K562 (cell line): ENCODE measurements at regions not wholly inside any gene's neighbourhood (a gene's known extent, or its start where the extent isn't known, plus 50 kb on each side); places are given as distances from the start of the nearest gene placed in this dataset.

Experiments
- ATAC-seq: fragments of 200-7000 bp; cut with Tn5 transposase; 3 replicates; pipeline ENCODE4 v1.9.1; 2020; ENCODE audit warnings: moderate library complexity
- BruUV-seq: library from RNA; stranded (reverse); fragments of 400-500 nt; replicated peaks from 2 replicates; lab custom pipeline; 2021; lab: Mats Ljungman, UMichigan
- CTCF ChIA-PET: fragments of 300-600 bp; formaldehyde crosslinking; extraction: SDS; loops from one replicate; lab custom pipeline; 2021; ENCODE audit warnings: low intra/inter-chr PET ratio; lab: Yijun Ruan, JAX
- POLR2A ChIA-PET: fragments of 300-600, 350-650 bp; sonication (Branson Sonifier 250); formaldehyde crosslinking; extraction: SDS; loops from one replicate; lab custom pipeline; 2021; ENCODE audit warnings: antibody characterized with exemption, inconsistent platforms; lab: Yijun Ruan, JAX
- DNase-seq, 4 experiments: peaks; one replicate each; pipeline versions ENCODE4 v3.0.0 to v3.0.0-alpha.2; 2011 to 2018; ENCODE audit warnings: low spot score in 3 of 4, mixed read lengths in 3 of 4; ENCODE audit errors: extremely low read depth in 1 of 4
- FAIRE-seq: peaks from 2 replicates; lab custom pipeline; 2011; peaks lifted over from hg19 to GRCh38; lab: Jason Lieb, UNC
- H2AFZ ChIP-seq: 2 replicates; pipeline ENCODE4 v1.6.0; 2011; ENCODE audit warnings: low read depth, low read length, control low read depth, inconsistent platforms
- H3K27ac ChIP-seq: fragments of 200-600 bp; 3 replicates; pipeline ENCODE4 v1.8.0; 2011; ENCODE audit warnings: low read depth, mild to moderate bottlenecking, control low read depth, inconsistent platforms, low read length, moderate library complexity, mixed read lengths; ENCODE audit errors: extremely low read depth
- H3K27me3 ChIP-seq, 2 experiments: fragments of 300-600 bp in 1 of 2; 2 replicates in 1 of 2; 3 replicates in 1 of 2; pipeline versions ENCODE4 v1.6.0 to v1.8.0; 2011; ENCODE audit warnings: inconsistent platforms in 2 of 2, low read length in 2 of 2, mild to moderate bottlenecking in 1 of 2, mixed read lengths in 1 of 2, moderate library complexity in 1 of 2; ENCODE audit not compliant: control insufficient read depth in 2 of 2, insufficient read depth in 2 of 2
- H3K36me3 ChIP-seq: fragments of 300-600 bp; 3 replicates; pipeline ENCODE4 v1.8.0; 2011; ENCODE audit warnings: mild to moderate bottlenecking, low read length, inconsistent platforms; ENCODE audit not compliant: control insufficient read depth, insufficient read depth
- H3K4me1 ChIP-seq, 2 experiments: fragments of 200-600 bp in 1 of 2; replicated peaks in 1 of 2; 2 replicates in 1 of 2; 3 replicates in 1 of 2; pipeline versions ENCODE4 v1.5.1 to v1.8.0; 2011; ENCODE audit warnings: inconsistent platforms in 2 of 2, low read length in 2 of 2, mild to moderate bottlenecking in 1 of 2, mixed read lengths in 1 of 2, moderate library complexity in 1 of 2; ENCODE audit not compliant: control insufficient read depth in 2 of 2, insufficient read depth in 2 of 2
- H3K4me2 ChIP-seq: 2 replicates; pipeline ENCODE4 v1.6.1; 2011; ENCODE audit warnings: low read length, control low read depth, inconsistent platforms, mixed read lengths; ENCODE audit not compliant: insufficient read depth
- H3K4me3 ChIP-seq: fragments of 200-600 bp; sonication (generic), shearing (Covaris generic); 2 replicates; pipeline ENCODE4 v1.5.1; 2016; ENCODE audit warnings: control low read depth, inconsistent platforms
- H3K79me2 ChIP-seq: fragments of 200-600 bp; 3 replicates; pipeline ENCODE4 v1.8.0; 2011; ENCODE audit warnings: low read length, inconsistent platforms; ENCODE audit not compliant: control insufficient read depth, insufficient read depth
- H3K9ac ChIP-seq, 2 experiments: 2 replicates each; pipeline versions ENCODE4 v1.6.0 to v1.6.1; 2011; ENCODE audit warnings: low read depth in 2 of 2, low read length in 2 of 2, control low read depth in 1 of 2, inconsistent platforms in 1 of 2, mild to moderate bottlenecking in 1 of 2, mixed read lengths in 1 of 2; ENCODE audit not compliant: insufficient read depth in 1 of 2
- H3K9me1 ChIP-seq: one replicate; pipeline ENCODE4 v1.6.0; 2011; ENCODE audit warnings: inconsistent platforms, mild to moderate bottlenecking, low read length, moderate library complexity; ENCODE audit not compliant: control insufficient read depth, insufficient read depth
- H3K9me3 ChIP-seq: replicated peaks from 2 replicates; pipeline ENCODE4 v1.5.1; 2011; ENCODE audit warnings: low read depth, low read length, inconsistent platforms; ENCODE audit not compliant: control insufficient read depth, insufficient read depth
- H4K20me1 ChIP-seq: replicated peaks from 2 replicates; pipeline ENCODE4 v1.6.1; 2011; ENCODE audit warnings: low read length, inconsistent platforms, mixed read lengths; ENCODE audit not compliant: control insufficient read depth, insufficient read depth
- ATF4 ChIP-seq: fragments of 450-650 bp; formaldehyde crosslinking; IDR thresholded peaks from 2 replicates; pipeline ENCODE4 v1.4.0; 2022; ENCODE audit warnings: mild to moderate bottlenecking, moderate library complexity
- BACH1 ChIP-seq: fragments of 200-800 bp; sonication (Bioruptor generic); IDR thresholded peaks from 2 replicates; pipeline ENCODE4 v1.6.1; 2016; ENCODE audit warnings: missing genetic modification characterization, missing compliant biosample characterization
- IRF9 ChIP-seq: fragments of 450-650 bp; IDR thresholded peaks from 2 replicates; pipeline ENCODE4 v1.6.1; 2016; ENCODE audit warnings: missing biosample characterization, missing genetic modification characterization
- MAZ ChIP-seq, 2 experiments: fragments of 450-650 bp in 1 of 2; sonication (generic) in 1 of 2; formaldehyde crosslinking; IDR thresholded peaks in 1 of 2; conservative IDR thresholded peaks in 1 of 2; 2 replicates each; pipeline versions ENCODE4 v1.4.0 to v1.5.0; 2020; ENCODE audit warnings: mild to moderate bottlenecking in 1 of 2, missing genetic modification reagents in 1 of 2
- NFIC ChIP-seq: fragments of 450-650 bp; IDR thresholded peaks from 2 replicates; pipeline ENCODE4 v1.6.1; 2017; ENCODE audit warnings: mild to moderate bottlenecking, inconsistent platforms
- NR2C1 ChIP-seq, 2 experiments: fragments of 450-650 bp; IDR thresholded peaks; 2 replicates each; pipeline ENCODE4 v1.6.1; 2017; ENCODE audit warnings: mild to moderate bottlenecking in 2 of 2, antibody characterized with exemption in 1 of 2, inconsistent platforms in 1 of 2, missing compliant biosample characterization in 1 of 2, missing genetic modification characterization in 1 of 2
- POU5F1 ChIP-seq: fragments of 150-350 bp; IDR thresholded peaks from 2 replicates; pipeline ENCODE4 v1.6.1; 2014; ENCODE audit warnings: borderline replicate concordance, low read length, low read depth, mild to moderate bottlenecking; ENCODE audit not compliant: partially characterized antibody
- ZFPM2 ChIP-seq: fragments of 250-450 bp; sonication (Bioruptor Pico); IDR thresholded peaks from 2 replicates; pipeline ENCODE4 v1.5.1; 2022; ENCODE audit warnings: mild to moderate bottlenecking
- ZNF140 ChIP-seq: fragments of 250-450 bp; sonication (Bioruptor Pico); IDR thresholded peaks from 2 replicates; pipeline ENCODE4 v1.8.0; 2021; ENCODE audit warnings: moderate library complexity, mild to moderate bottlenecking, inconsistent platforms
- WGBS: fragments of 100-300 bp; shearing (Covaris generic); methylation state at CpG from one replicate; pipeline ENCODE4 v1.1.6; 2016; ENCODE audit warnings: low coverage, mixed read lengths; ENCODE audit not compliant: insufficient coverage; ENCODE audit errors: missing lambda C conversion rate; 5-methylcytosine and 5-hydroxymethylcytosine counted together
- in situ Hi-C: fragments of 300-500 bp; cut with MboI; formaldehyde crosslinking; loops from 4 replicates; pipeline ENCODE4 v1.15.0; 2018; ENCODE audit warnings: inconsistent platforms, mixed read lengths
- intact Hi-C: fragments of 100-400 bp; cut with micrococcal nuclease; formaldehyde crosslinking; loops from 2 replicates; pipeline ENCODE4 v1.14.2; 2022

- no peak for TF ChIP-seq IRF9 (tag)
- TF ChIP-seq BACH1 (tag) = no peak
- no peak for TF ChIP-seq ATF4
- TF ChIP-seq NFIC = no peak
- no peak for TF ChIP-seq NR2C1 (IDR thresholded peaks at IDR 0.05)
- no peak for TF ChIP-seq NR2C1 (tag; IDR thresholded peaks at IDR 0.05)
Measured at GRCh38 chrX:6968231-6968630, 179.3 kb upstream of the STS start (continued).

- no peak overlapping the region for H3K4me3 ChIP-seq
- intact Hi-C loops (no loop called here), in situ Hi-C loops (no loop called here)
- no peak overlapping the region for H3K9ac ChIP-seq
- DNase-seq (no peak), ATAC-seq (no peak), FAIRE-seq (no peak)
- H3K27ac ChIP-seq = no peak overlapping the region
- H3K4me2 ChIP-seq = no peak overlapping the region
- H3K9me1 ChIP-seq = no peaks in the 10 kb centered on the region
- H3K9me3 ChIP-seq = no peaks in the 10 kb centered on the region
- H3K4me1 ChIP-seq = no peaks in the 10 kb centered on the region
- H3K27me3 ChIP-seq = no peaks in the 10 kb centered on the region
- no peaks in the 10 kb centered on the region for H4K20me1 ChIP-seq
- no peaks in the 10 kb centered on the region for H3K79me2 ChIP-seq
- POLR2A ChIA-PET = no interaction called here
- no peak overlapping the region for H2AFZ ChIP-seq
- no peaks in the 10 kb centered on the region for H3K36me3 ChIP-seq
- 0% methylated on average over 4 of the region's 4 CpGs for WGBS
- CTCF ChIA-PET = no interaction called here
- TF ChIP-seq POU5F1 (no peak), ZNF140 (no peak), ZFPM2 (CRISPR knock-in tag) (no peak), MAZ (CRISPR knock-in tag; conservative IDR thresholded peaks at IDR 0.05 in 1 of 2, IDR thresholded peaks at IDR 0.05 in 1 of 2) (no peak)
- BruUV-seq = no TSS peak
Measured at GRCh38 chrX:6965729-6966128, 181.8 kb upstream of the STS start.
